ENCODE measurements at regions not wholly inside any gene's neighbourhood (a gene's known extent, or its start where the extent isn't known, plus 50 kb on each side); places are given as distances from the start of the nearest gene placed in this dataset.

DNA sequence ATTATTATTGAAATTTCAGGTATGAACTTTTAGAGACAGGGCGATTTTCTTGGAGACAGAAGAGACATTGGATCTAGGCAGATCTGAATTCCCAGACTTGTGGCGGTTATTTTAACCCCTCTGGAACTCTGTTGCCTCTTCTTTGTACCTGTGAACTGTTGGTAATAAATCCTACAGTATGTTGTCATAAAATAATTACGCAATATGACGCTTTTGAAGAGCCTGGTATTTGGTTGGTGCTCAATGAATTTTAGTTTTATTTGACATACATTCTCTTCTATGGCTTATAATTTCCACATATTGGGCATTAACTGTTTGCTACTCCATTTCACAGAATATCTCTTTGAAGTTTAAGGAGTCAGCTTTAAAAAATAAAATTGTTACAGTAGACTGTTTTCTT is 1496.1 kb upstream of the IGFBP7 start:
- H3K4me3 ChIP-seq (ENCODE audit: low read depth, low read length), result no peak overlapping the region
- H3K36me3 ChIP-seq (ENCODE audit: control insufficient read depth, insufficient read depth, low read length), result no peaks in the 10 kb centered on the region
- no peak overlapping the region for H3K9ac ChIP-seq (ENCODE audit: low read depth, low read length)
- no peaks in the 10 kb centered on the region for H3K27me3 ChIP-seq (ENCODE audit: control insufficient read depth, insufficient read depth, low read length)
- no peaks in the 10 kb centered on the region for H3K9me3 ChIP-seq (ENCODE audit: control insufficient read depth, insufficient read depth, low read length)
- H3K4me1 ChIP-seq (ENCODE audit: control insufficient read depth, insufficient read depth, low read length), result peaks cover 3% of the 10 kb centered on the region

DNA sequence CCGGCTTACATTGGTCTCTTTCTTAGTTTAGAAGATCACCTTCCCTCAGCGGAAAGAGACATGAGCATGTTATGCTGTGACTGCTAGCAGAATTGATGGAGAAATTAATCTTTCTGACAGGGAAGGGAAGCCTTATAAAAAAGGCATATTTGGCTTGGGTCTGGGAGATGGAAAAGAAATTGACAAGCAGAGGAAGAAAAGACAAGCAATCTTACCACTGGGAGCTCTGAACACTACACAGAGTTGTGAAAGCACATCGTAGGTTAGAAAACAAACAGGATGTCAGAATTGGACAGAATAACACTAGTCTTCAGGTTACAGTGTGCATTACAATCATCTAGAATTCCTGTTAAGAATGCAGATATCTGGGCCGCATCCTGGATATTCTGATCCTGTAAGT is 1493.8 kb upstream of the IGFBP7 start:
- Histone ChIP-seq H3K9ac (ENCODE audit: low read depth, low read length) (no peak overlapping the region), H3K36me3 (ENCODE audit: control insufficient read depth, insufficient read depth, low read length) (no peaks in the 10 kb centered on the region), H3K4me1 (ENCODE audit: control insufficient read depth, insufficient read depth, low read length) (peaks cover 5% of the 10 kb centered on the region), H3K4me3 (ENCODE audit: low read depth, low read length) (no peak overlapping the region), H3K27me3 (ENCODE audit: control insufficient read depth, insufficient read depth, low read length) (no peaks in the 10 kb centered on the region), H3K9me3 (ENCODE audit: control insufficient read depth, insufficient read depth, low read length) (no peaks in the 10 kb centered on the region)

DNA sequence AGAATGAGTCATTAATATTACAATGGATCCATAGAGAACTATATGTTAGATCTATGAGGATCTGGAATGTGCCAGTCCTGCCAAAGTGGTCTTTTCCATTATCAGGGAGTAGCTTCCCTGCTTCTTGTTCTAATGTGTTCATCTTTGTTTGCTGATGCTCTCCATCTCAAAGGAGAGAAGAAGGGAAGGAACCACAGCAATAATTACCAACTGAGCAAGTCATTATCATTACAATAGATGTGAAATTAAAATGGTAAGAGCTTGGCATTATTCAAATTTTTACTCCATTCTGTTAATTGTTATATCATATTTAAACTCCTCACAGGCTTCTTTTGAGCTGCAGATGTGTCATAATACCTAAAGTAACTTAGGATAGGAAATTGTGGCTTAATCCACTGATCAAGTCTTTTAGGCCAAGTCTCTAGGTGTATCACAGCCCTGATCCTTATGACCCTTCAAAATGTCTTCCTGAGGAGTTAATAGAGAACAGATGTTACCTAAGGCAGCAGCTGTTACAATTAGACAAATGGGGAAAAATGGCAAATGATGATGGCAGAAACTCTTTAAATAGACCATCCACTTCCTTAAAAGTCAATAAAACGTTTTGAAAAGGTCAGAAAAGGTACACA is 1492.7 kb upstream of the IGFBP7 start:
- H3K9ac ChIP-seq (ENCODE audit: low read depth, low read length), result no peak overlapping the region
- no peaks in the 10 kb centered on the region for H3K36me3 ChIP-seq (ENCODE audit: control insufficient read depth, insufficient read depth, low read length)
- peaks cover 5% of the 10 kb centered on the region for H3K4me1 ChIP-seq (ENCODE audit: control insufficient read depth, insufficient read depth, low read length)
- no peak overlapping the region for H3K4me3 ChIP-seq (ENCODE audit: low read depth, low read length)
- no peaks in the 10 kb centered on the region for H3K27me3 ChIP-seq (ENCODE audit: control insufficient read depth, insufficient read depth, low read length)
- H3K9me3 ChIP-seq (ENCODE audit: control insufficient read depth, insufficient read depth, low read length), result no peaks in the 10 kb centered on the region

DNA sequence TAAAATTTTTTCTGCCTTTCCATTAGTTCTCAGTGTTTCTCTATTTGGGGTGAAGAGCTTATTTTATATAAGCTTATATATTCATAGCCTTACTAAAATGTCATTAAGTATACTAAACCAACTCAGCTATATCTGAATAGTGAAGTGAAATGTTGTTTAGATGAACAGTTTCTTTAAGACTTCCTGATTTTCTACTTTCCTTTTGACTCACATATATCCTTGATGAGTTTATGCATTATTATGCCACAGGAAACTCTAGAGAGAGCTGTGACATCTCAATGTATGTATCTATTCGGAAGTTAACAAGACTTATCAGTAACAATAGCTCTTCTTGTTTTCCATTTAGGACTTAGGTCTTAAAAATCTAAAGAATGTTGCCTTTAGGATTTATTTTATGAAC is 1491.8 kb upstream of the IGFBP7 start:
- Histone ChIP-seq H3K4me1 (ENCODE audit: control insufficient read depth, insufficient read depth, low read length) (peaks cover 6% of the 10 kb centered on the region), H3K4me3 (ENCODE audit: low read depth, low read length) (no peak overlapping the region), H3K27me3 (ENCODE audit: control insufficient read depth, insufficient read depth, low read length) (no peaks in the 10 kb centered on the region), H3K9ac (ENCODE audit: low read depth, low read length) (no peak overlapping the region), H3K36me3 (ENCODE audit: control insufficient read depth, insufficient read depth, low read length) (no peaks in the 10 kb centered on the region), H3K9me3 (ENCODE audit: control insufficient read depth, insufficient read depth, low read length) (no peaks in the 10 kb centered on the region)

DNA sequence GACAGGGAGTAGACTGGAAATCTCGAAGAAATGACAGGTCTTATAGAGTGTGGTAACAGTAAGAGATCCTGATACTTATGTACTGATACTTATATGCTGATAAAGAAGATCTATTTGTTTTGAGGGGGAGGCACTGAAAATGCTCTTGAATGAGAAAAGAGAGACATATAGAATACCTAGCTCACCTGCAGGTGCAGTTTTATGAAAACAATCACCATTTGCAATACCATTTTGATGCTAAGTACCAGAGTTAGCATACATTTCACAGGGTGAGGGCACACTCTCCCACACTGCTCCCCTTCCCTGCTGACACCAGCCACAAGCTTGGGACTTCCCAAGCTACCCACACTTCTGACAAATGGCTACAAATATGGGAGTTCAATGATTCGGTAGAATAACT is 1490.1 kb upstream of the IGFBP7 start:
- Histone ChIP-seq H3K36me3 (ENCODE audit: control insufficient read depth, insufficient read depth, low read length) (no peaks in the 10 kb centered on the region), H3K4me1 (ENCODE audit: control insufficient read depth, insufficient read depth, low read length) (peaks cover 8% of the 10 kb centered on the region), H3K9ac (ENCODE audit: low read depth, low read length) (no peak overlapping the region), H3K9me3 (ENCODE audit: control insufficient read depth, insufficient read depth, low read length) (no peaks in the 10 kb centered on the region), H3K4me3 (ENCODE audit: low read depth, low read length) (no peak overlapping the region), H3K27me3 (ENCODE audit: control insufficient read depth, insufficient read depth, low read length) (no peaks in the 10 kb centered on the region)

DNA sequence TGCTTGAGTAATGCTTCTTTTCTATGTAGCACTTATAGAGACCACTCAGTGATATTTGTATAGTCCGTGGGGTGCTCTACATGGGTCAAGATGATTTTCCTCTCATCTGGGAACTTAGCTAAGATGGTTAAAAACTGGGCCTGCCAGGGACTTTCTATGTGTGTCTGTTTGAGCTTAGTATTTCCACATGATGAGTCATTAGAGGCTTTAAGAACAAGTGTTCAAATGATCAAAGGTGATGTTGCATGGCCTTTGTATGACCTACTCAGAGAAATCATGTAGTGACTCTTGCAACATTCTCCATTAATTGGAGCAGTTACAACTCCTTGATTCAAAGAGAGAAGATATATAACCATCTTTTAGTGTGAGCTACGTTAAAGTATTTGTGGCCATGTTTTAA is 1480.5 kb upstream of the IGFBP7 start:
- Histone ChIP-seq H3K36me3 (ENCODE audit: control insufficient read depth, insufficient read depth, low read length) (no peaks in the 10 kb centered on the region), H3K27me3 (ENCODE audit: control insufficient read depth, insufficient read depth, low read length) (no peaks in the 10 kb centered on the region), H3K9ac (ENCODE audit: low read depth, low read length) (no peak overlapping the region), H3K9me3 (ENCODE audit: control insufficient read depth, insufficient read depth, low read length) (no peaks in the 10 kb centered on the region), H3K4me3 (ENCODE audit: low read depth, low read length) (no peak overlapping the region), H3K4me1 (ENCODE audit: control insufficient read depth, insufficient read depth, low read length) (no peaks in the 10 kb centered on the region)

DNA sequence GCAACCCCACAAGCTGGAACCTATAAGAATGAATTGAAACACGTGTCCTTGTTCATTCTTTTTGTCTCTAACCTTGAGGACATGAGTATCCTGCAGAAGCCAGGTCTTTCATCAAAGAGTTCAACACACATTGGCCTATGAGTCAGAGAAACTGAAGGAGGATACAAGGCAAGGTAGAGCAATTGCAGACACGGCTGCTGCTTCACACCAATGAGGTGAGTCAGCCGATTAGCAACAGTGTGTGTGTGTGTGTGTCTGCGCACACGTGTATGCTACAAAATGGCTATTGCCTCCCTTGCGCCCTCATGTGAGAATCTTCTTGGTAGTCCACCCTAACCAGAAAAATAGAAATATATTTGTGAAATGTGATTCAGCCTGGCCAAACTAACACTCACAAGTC is 1477.7 kb upstream of the IGFBP7 start:
- Histone ChIP-seq H3K36me3 (ENCODE audit: control insufficient read depth, insufficient read depth, low read length) (no peaks in the 10 kb centered on the region), H3K4me3 (ENCODE audit: low read depth, low read length) (no peak overlapping the region), H3K9ac (ENCODE audit: low read depth, low read length) (no peak overlapping the region), H3K9me3 (ENCODE audit: control insufficient read depth, insufficient read depth, low read length) (no peaks in the 10 kb centered on the region), H3K4me1 (ENCODE audit: control insufficient read depth, insufficient read depth, low read length) (no peaks in the 10 kb centered on the region), H3K27me3 (ENCODE audit: control insufficient read depth, insufficient read depth, low read length) (no peaks in the 10 kb centered on the region)

DNA sequence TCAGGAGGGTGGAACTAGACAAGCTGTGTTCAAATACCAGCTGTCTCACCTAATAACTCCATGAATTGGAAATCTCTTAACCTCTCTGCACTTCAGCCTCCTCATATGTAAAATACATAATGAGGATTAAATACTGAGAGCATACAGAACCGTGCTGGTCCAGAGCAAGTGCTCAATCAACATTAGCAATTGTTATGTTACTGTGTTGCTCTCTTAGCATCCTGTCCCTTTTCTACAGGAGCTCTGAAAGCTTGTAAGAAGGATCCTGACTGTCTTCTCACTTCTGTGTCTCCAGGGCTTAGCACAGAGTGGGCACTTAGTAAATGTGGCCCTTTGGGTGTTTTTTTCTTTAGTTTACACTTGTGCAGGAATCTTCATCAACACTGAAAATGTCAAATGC is 1456.1 kb upstream of the IGFBP7 start:
- H3K27me3 ChIP-seq (ENCODE audit: control insufficient read depth, insufficient read depth, low read length), result no peaks in the 10 kb centered on the region
- H3K4me1 ChIP-seq (ENCODE audit: control insufficient read depth, insufficient read depth, low read length), result no peaks in the 10 kb centered on the region
- no peak overlapping the region for H3K9ac ChIP-seq (ENCODE audit: low read depth, low read length)
- H3K36me3 ChIP-seq (ENCODE audit: control insufficient read depth, insufficient read depth, low read length), result no peaks in the 10 kb centered on the region
- no peak overlapping the region for H3K4me3 ChIP-seq (ENCODE audit: low read depth, low read length)
- no peaks in the 10 kb centered on the region for H3K9me3 ChIP-seq (ENCODE audit: control insufficient read depth, insufficient read depth, low read length)

DNA sequence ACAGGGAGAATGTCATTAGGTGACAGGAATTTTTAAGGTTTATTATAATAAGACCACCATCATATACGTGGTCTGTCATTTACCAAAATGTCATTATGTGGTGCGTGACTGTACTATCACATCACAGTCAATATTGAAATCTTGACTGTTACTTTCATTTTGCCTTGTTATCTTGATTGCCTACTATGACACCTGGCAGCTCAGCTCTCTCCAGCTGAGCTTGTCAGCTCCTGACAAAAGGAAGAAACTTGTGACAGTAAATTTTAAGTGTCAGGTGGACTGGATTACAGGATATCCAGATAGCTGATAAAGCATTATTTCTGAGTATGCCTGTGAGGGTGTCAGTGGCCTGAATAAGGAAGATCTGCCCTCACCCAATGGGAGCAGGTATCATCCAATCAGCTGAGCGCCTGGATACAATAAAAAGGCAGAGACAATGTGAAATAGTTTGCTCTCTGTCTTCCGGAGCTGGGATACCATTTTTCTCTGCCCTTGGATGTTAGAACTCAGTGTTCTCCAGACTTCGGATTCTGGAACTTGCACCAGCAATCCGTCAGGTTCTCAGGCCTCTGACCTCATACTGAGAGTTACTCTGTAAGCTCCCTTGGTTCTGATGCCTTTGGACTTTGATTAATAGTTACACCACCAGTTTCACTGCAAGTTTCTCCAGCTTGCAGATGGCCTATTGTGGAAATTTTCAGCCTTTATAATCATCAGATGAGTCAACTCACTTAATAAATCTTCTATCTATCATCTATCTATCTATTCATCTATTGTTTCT is 1454.7 kb upstream of the IGFBP7 start:
- H3K4me3 ChIP-seq (ENCODE audit: low read depth, low read length), result no peak overlapping the region
- no peaks in the 10 kb centered on the region for H3K27me3 ChIP-seq (ENCODE audit: control insufficient read depth, insufficient read depth, low read length)
- no peaks in the 10 kb centered on the region for H3K4me1 ChIP-seq (ENCODE audit: control insufficient read depth, insufficient read depth, low read length)
- no peak overlapping the region for H3K9ac ChIP-seq (ENCODE audit: low read depth, low read length)
- no peaks in the 10 kb centered on the region for H3K36me3 ChIP-seq (ENCODE audit: control insufficient read depth, insufficient read depth, low read length)
- no peaks in the 10 kb centered on the region for H3K9me3 ChIP-seq (ENCODE audit: control insufficient read depth, insufficient read depth, low read length)

DNA sequence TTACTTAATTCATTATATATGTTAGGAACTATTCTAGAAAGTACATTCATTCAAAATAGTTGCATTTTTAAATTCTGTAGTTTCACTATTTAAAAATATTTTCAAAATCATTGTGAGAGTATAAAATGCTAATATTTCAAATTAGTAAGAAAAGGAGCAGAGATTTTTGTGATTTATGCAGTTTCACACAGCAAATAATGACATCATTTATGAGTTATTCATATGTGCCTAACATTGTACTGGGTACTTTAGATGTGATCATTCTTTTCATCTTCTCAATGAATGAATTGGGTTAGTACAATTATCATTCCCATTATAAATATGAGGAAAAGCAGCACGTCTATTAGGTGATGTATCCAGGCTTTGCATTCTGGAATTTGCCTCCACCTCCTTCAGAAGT is 1451.0 kb upstream of the IGFBP7 start:
- Histone ChIP-seq H3K36me3 (ENCODE audit: control insufficient read depth, insufficient read depth, low read length) (no peaks in the 10 kb centered on the region), H3K27me3 (ENCODE audit: control insufficient read depth, insufficient read depth, low read length) (no peaks in the 10 kb centered on the region), H3K4me3 (ENCODE audit: low read depth, low read length) (no peak overlapping the region), H3K4me1 (ENCODE audit: control insufficient read depth, insufficient read depth, low read length) (no peaks in the 10 kb centered on the region), H3K9me3 (ENCODE audit: control insufficient read depth, insufficient read depth, low read length) (no peaks in the 10 kb centered on the region), H3K9ac (ENCODE audit: low read depth, low read length) (no peak overlapping the region)

DNA sequence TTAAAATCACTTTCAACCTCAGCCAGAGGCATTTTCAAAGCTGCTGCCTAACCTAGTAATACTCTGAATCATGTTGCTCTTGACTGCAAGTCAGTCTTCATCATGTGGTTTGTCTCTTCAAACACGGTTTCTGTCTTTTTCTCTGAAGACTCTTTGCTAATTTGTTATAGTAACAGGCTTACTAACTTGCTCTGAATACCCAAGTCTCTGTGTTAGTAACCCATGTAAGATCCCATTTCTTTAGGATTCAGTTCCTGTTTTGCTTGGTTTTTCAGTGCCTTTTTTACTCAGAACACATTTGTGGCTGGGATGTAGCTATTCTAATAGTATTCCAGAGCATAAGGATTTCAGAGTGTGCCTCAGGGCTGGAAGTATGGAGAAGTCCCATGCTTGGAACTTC is 1450.6 kb upstream of the IGFBP7 start:
- H3K9me3 ChIP-seq (ENCODE audit: control insufficient read depth, insufficient read depth, low read length), result no peaks in the 10 kb centered on the region
- H3K4me1 ChIP-seq (ENCODE audit: control insufficient read depth, insufficient read depth, low read length), result no peaks in the 10 kb centered on the region
- no peak overlapping the region for H3K4me3 ChIP-seq (ENCODE audit: low read depth, low read length)
- no peaks in the 10 kb centered on the region for H3K36me3 ChIP-seq (ENCODE audit: control insufficient read depth, insufficient read depth, low read length)
- H3K27me3 ChIP-seq (ENCODE audit: control insufficient read depth, insufficient read depth, low read length), result no peaks in the 10 kb centered on the region
- H3K9ac ChIP-seq (ENCODE audit: low read depth, low read length), result no peak overlapping the region

DNA sequence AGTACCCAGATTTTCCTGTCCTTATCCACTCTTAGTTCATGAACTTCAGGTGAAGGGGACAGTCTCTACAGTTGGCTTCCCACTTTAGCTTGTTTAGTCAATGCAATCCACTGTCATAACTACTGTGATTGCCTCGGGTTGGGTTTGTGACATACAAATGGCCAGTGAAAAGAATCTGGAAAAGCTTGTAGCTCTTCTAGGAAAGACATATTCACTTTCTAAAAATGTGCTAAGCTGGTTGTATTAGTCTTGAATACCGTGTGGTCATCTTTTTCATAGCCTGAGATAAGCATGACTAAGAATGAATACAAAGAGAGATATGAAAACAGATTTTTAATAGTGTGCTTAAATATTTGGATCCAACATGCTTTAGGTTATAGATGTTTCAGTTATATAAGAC is 1443.5 kb upstream of the IGFBP7 start:
- Histone ChIP-seq H3K9ac (ENCODE audit: low read depth, low read length) (no peak overlapping the region), H3K4me1 (ENCODE audit: control insufficient read depth, insufficient read depth, low read length) (no peaks in the 10 kb centered on the region), H3K9me3 (ENCODE audit: control insufficient read depth, insufficient read depth, low read length) (no peaks in the 10 kb centered on the region), H3K36me3 (ENCODE audit: control insufficient read depth, insufficient read depth, low read length) (no peaks in the 10 kb centered on the region), H3K27me3 (ENCODE audit: control insufficient read depth, insufficient read depth, low read length) (no peaks in the 10 kb centered on the region), H3K4me3 (ENCODE audit: low read depth, low read length) (no peak overlapping the region)

Data from iPS-15b (cell line).